ENCODE measurements at regions not wholly inside any gene's neighbourhood (a gene's known extent, or its start where the extent isn't known, plus 50 kb on each side); places are given as distances from the start of the nearest gene placed in this dataset.

- ATAC-seq, result no peak
- TF ChIP-seq ZNF565 (CRISPR knock-in tag; conservative IDR thresholded peaks at IDR 0.05; ENCODE audit: low read depth) (no peak), GLIS3 (CRISPR knock-in tag; IDR thresholded peaks at IDR 0.05) (no peak), CSDC2 (CRISPR knock-in tag; IDR thresholded peaks at IDR 0.05) (no peak), ZFP3 (CRISPR knock-in tag; IDR thresholded peaks at IDR 0.05) (no peak), PATZ1 (CRISPR knock-in tag; IDR thresholded peaks at IDR 0.05; ENCODE audit: borderline replicate concordance) (no peak), PPARA (CRISPR knock-in tag; IDR thresholded peaks at IDR 0.05; ENCODE audit: borderline replicate concordance) (no peak), TOX (CRISPR knock-in tag; IDR thresholded peaks at IDR 0.05; ENCODE audit: borderline replicate concordance) (no peak), ISL1 (CRISPR knock-in tag; IDR thresholded peaks at IDR 0.05) (no peak), ARNTL (CRISPR knock-in tag; IDR thresholded peaks at IDR 0.05; ENCODE audit: borderline replicate concordance, low read depth) (no peak), OSR1 (CRISPR knock-in tag; IDR thresholded peaks at IDR 0.05) (no peak), ZNF70 (CRISPR knock-in tag; IDR thresholded peaks at IDR 0.05) (no peak), ZFP30 (CRISPR knock-in tag; IDR thresholded peaks at IDR 0.05) (no peak)
- TF ChIP-seq, protein P1, sequence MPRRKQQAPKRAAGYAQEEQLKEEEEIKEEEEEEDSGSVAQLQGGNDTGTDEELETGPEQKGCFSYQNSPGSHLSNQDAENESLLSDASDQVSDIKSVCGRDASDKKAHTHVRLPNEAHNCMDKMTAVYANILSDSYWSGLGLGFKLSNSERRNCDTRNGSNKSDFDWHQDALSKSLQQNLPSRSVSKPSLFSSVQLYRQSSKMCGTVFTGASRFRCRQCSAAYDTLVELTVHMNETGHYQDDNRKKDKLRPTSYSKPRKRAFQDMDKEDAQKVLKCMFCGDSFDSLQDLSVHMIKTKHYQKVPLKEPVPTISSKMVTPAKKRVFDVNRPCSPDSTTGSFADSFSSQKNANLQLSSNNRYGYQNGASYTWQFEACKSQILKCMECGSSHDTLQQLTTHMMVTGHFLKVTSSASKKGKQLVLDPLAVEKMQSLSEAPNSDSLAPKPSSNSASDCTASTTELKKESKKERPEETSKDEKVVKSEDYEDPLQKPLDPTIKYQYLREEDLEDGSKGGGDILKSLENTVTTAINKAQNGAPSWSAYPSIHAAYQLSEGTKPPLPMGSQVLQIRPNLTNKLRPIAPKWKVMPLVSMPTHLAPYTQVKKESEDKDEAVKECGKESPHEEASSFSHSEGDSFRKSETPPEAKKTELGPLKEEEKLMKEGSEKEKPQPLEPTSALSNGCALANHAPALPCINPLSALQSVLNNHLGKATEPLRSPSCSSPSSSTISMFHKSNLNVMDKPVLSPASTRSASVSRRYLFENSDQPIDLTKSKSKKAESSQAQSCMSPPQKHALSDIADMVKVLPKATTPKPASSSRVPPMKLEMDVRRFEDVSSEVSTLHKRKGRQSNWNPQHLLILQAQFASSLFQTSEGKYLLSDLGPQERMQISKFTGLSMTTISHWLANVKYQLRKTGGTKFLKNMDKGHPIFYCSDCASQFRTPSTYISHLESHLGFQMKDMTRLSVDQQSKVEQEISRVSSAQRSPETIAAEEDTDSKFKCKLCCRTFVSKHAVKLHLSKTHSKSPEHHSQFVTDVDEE (CRISPR knock-in tag; IDR thresholded peaks at IDR 0.05), result no peak
- TF ChIP-seq, protein P2, sequence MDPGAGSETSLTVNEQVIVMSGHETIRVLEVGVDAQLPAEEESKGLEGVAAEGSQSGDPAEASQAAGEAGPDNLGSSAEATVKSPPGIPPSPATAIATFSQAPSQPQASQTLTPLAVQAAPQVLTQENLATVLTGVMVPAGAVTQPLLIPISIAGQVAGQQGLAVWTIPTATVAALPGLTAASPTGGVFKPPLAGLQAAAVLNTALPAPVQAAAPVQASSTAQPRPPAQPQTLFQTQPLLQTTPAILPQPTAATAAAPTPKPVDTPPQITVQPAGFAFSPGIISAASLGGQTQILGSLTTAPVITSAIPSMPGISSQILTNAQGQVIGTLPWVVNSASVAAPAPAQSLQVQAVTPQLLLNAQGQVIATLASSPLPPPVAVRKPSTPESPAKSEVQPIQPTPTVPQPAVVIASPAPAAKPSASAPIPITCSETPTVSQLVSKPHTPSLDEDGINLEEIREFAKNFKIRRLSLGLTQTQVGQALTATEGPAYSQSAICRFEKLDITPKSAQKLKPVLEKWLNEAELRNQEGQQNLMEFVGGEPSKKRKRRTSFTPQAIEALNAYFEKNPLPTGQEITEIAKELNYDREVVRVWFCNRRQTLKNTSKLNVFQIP (CRISPR knock-in tag; IDR thresholded peaks at IDR 0.05; ENCODE audit: borderline replicate concordance, low read depth), result no peak
- TF ChIP-seq, protein P3, sequence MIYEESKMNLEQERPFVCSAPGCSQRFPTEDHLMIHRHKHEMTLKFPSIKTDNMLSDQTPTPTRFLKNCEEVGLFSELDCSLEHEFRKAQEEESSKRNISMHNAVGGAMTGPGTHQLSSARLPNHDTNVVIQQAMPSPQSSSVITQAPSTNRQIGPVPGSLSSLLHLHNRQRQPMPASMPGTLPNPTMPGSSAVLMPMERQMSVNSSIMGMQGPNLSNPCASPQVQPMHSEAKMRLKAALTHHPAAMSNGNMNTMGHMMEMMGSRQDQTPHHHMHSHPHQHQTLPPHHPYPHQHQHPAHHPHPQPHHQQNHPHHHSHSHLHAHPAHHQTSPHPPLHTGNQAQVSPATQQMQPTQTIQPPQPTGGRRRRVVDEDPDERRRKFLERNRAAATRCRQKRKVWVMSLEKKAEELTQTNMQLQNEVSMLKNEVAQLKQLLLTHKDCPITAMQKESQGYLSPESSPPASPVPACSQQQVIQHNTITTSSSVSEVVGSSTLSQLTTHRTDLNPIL (CRISPR knock-in tag; IDR thresholded peaks at IDR 0.05; ENCODE audit: low read depth), result no peak
Measured at GRCh38 chr5:36378551-36378950, 76.8 kb upstream of the RANBP3L start.

DNA sequence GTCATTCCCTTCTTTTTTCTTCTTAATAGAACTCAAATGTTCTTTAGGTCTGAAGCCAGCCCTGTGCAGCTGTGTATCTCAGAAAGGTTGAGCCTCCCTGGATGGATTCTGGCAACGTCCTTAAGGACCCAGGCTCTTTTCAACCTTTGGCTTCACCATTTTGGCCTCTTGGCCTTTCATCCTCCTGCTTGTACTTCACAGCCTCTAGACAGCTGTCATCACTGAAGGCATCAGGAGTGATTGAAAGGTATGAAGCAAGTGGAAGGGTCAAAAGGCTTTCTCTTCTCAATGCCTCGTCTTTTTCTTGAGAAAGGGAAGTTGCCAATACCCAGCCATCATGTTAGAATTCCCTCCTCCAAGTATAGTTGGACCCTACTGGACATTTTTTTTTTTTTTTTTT, 81.2 kb upstream of the RANBP3L start:
- no peak for ATAC-seq
- TF ChIP-seq, protein P1 (CRISPR knock-in tag; IDR thresholded peaks at IDR 0.05), result no peak
- TF ChIP-seq ZNF70 (CRISPR knock-in tag; IDR thresholded peaks at IDR 0.05), result no peak
- TF ChIP-seq ZNF565 (CRISPR knock-in tag; conservative IDR thresholded peaks at IDR 0.05; ENCODE audit: low read depth), result no peak
- no peak for TF ChIP-seq ZNF8 (CRISPR knock-in tag; IDR thresholded peaks at IDR 0.05)
- no peak for TF ChIP-seq SNAI2 (CRISPR knock-in tag; IDR thresholded peaks at IDR 0.05)
- TF ChIP-seq ZFP30 (CRISPR knock-in tag; IDR thresholded peaks at IDR 0.05), result no peak
- no peak for TF ChIP-seq BACH2 (CRISPR knock-in tag; IDR thresholded peaks at IDR 0.05; ENCODE audit: borderline replicate concordance)
- TF ChIP-seq RARB (CRISPR knock-in tag; IDR thresholded peaks at IDR 0.05), result no peak
- no peak for TF ChIP-seq CSRNP3 (CRISPR knock-in tag; IDR thresholded peaks at IDR 0.05)
- no peak for TF ChIP-seq ZC3H10 (CRISPR knock-in tag; IDR thresholded peaks at IDR 0.05)
- no peak for TF ChIP-seq PATZ1 (CRISPR knock-in tag; IDR thresholded peaks at IDR 0.05; ENCODE audit: borderline replicate concordance)
- no peak for TF ChIP-seq TCF4 (CRISPR knock-in tag; IDR thresholded peaks at IDR 0.05; ENCODE audit: borderline replicate concordance)
- TF ChIP-seq PPARA (CRISPR knock-in tag; IDR thresholded peaks at IDR 0.05; ENCODE audit: borderline replicate concordance), result no peak
- TF ChIP-seq TOX (CRISPR knock-in tag; IDR thresholded peaks at IDR 0.05; ENCODE audit: borderline replicate concordance), result no peak
- no peak for TF ChIP-seq ISL1 (CRISPR knock-in tag; IDR thresholded peaks at IDR 0.05)
- no peak for TF ChIP-seq GLIS3 (CRISPR knock-in tag; IDR thresholded peaks at IDR 0.05)
- TF ChIP-seq, protein P2 (CRISPR knock-in tag; IDR thresholded peaks at IDR 0.05; ENCODE audit: borderline replicate concordance, low read depth), result no peak
